ENCODE measurements at regions not wholly inside any gene's neighbourhood (a gene's known extent, or its start where the extent isn't known, plus 50 kb on each side); places are given as distances from the start of the nearest gene placed in this dataset.

DNA sequence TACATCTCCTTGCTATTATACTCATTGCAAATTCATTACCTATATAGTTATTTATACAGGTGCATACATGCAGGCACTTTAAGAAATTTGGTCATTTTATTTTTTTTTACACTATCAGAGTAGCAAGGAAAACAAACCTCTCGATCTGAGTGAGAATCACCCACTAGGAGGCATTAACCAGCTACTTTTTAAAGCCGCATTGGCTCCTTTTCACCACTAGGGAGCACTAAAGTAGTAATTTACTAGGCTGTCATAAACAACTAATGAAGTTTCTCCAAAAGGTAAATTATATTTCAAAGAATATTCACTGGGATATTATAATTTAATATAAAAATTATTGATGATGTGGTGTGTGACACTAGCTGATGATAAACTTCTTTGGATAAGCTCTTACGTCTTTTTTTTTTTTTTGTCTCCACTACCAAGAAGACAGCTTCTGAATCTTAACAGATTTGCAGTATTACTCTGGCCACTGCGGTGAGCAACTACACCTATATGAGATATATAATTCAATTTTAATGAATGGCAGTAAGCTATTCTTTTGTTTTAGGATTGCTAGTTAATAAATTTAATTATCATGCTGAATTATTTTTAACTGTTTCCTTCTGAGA lies 101.9 kb downstream of the NOL4 start:
- TF ChIP-seq, protein P1, sequence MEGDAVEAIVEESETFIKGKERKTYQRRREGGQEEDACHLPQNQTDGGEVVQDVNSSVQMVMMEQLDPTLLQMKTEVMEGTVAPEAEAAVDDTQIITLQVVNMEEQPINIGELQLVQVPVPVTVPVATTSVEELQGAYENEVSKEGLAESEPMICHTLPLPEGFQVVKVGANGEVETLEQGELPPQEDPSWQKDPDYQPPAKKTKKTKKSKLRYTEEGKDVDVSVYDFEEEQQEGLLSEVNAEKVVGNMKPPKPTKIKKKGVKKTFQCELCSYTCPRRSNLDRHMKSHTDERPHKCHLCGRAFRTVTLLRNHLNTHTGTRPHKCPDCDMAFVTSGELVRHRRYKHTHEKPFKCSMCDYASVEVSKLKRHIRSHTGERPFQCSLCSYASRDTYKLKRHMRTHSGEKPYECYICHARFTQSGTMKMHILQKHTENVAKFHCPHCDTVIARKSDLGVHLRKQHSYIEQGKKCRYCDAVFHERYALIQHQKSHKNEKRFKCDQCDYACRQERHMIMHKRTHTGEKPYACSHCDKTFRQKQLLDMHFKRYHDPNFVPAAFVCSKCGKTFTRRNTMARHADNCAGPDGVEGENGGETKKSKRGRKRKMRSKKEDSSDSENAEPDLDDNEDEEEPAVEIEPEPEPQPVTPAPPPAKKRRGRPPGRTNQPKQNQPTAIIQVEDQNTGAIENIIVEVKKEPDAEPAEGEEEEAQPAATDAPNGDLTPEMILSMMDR (conservative IDR thresholded peaks at IDR 0.05; ENCODE audit: low read depth, low read length) = peak; percentile 86
- no peak overlapping the region for H3K4me3 ChIP-seq (ENCODE audit: low read depth, low read length)
- DNase-seq (ENCODE audit: low read depth) = peak; percentile 68

DNA sequence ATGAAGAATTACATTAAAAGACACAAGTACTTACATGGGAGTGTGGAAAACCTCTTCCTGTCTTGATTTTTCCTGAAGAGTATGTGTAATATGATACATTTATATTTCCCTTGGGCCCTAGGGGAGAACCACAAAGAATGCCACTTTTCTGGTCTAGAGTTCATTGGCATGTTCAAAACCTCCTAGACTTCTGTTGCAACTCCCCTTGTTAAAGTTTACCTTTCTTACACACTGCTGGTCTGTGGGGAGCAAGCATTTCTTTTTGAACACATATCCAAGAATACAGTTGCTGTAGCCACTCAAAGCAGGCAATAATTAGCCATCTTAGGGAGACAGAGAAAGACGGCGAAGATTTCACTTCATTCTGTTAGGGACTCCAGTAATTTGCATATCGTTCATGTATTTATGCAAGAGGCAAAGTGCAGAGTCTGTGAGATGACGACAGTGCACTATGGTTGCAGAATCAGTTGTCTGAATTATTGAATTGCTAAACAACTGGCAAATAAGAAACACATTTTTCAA lies 103.5 kb downstream of the NOL4 start:
- no peak overlapping the region for H3K4me3 ChIP-seq (ENCODE audit: low read depth, low read length)
- TF ChIP-seq, protein P1 (conservative IDR thresholded peaks at IDR 0.05; ENCODE audit: low read depth, low read length) = no peak
- peak; percentile 72 for DNase-seq (ENCODE audit: low read depth)

DNA sequence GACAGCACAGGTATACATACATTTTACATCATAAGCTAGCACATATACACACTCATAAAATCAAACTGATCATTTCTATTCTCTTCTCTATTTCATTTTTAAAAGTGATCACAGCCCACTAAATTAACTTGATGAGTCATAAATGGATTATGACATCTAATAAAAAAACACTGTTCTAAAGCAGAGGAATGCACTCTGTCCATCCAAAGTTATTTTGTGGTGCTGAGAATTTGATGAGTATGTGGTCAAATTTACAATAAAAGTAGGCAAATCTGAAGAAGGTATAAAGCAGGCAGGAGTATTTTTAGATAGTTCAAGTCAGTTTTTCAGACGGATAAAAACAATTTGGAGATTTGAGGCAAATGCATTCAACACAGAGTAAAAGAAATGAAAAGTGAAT lies 104.4 kb downstream of the NOL4 start:
- no peak overlapping the region for H3K4me3 ChIP-seq (ENCODE audit: low read depth, low read length)
- peak; percentile 23 for DNase-seq (ENCODE audit: low read depth)
- TF ChIP-seq, protein P1 (conservative IDR thresholded peaks at IDR 0.05; ENCODE audit: low read depth, low read length) = no peak

DNA sequence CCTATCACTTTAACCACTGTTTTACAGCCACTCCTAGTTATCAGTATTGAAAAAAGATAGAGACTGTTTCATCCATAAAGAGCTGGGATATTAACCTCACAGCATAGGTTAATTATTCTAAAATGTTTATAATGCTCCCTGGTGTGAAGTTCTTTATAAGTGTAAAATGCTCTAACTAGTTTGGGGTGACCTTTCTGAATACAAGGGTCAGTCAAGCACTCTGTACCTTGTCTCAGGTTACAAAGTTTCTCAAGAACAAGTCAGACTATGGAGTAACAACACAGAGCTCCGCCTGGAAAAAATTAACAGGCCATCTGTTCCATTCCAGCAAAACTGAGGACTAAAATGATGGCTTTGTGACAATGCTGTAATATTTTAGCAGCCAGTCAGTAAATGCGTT lies 107.4 kb downstream of the NOL4 start:
- DNase-seq (ENCODE audit: low read depth) = no peak
- H3K4me3 ChIP-seq (ENCODE audit: low read depth, low read length) = no peak overlapping the region
- TF ChIP-seq, protein P1 (conservative IDR thresholded peaks at IDR 0.05; ENCODE audit: low read depth, low read length) = no peak

DNA sequence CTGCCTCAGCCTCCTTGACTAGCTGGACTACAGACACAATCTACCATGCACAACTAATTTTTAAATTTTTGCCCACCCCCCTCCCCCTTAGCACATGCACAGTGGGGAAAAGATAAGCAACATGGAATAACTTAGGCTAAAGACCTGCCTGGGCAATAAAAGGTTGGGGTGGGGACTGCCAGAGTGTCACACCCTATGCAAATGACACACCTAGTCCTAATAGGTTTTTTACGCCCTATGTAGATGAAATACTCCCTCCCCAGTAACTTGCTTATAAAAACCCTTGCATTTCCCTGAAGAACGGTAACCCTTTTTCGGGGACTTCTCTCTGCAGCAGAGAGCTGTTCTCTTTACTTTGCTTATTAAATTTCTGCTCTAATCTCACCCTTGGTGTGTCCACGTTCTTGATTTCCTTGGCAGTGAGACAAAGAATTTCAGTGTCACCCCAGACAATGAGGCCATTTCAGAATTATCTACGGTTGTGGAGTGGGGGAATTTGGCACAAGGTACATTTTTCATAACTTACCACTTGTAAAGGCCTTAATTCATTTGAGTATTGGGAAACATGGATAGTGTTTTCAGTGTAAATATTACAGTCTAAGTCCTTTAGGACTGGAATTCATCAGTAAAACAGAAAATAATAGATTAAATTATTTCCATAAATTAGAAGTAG lies 109.2 kb downstream of the NOL4 start:
- DNase-seq (ENCODE audit: low read depth) = peak; percentile 15
- TF ChIP-seq, protein P1 (conservative IDR thresholded peaks at IDR 0.05; ENCODE audit: low read depth, low read length) = no peak

DNA sequence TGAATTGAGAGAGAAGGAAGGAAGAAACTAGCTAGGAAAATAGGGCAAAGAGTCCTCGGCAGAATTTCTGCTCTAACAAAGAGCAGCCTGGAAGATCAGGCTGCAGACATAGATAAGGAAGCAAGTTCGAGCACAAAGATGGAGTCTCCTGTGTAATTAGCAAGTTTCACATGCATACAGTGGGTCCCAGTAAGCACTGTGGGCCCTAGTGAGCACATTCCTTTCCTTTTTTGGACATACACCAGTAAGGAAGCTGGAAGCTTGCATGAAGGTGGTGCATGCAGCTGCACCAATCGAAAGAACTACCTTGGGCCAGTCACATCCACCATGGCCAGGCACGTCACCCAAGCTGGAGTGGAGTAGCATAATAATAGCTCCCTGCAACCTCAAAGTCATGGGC lies 109.7 kb downstream of the NOL4 start:
- H3K4me3 ChIP-seq (ENCODE audit: low read depth, low read length) = no peak overlapping the region
- TF ChIP-seq, protein P1 (conservative IDR thresholded peaks at IDR 0.05; ENCODE audit: low read depth, low read length) = no peak
- no peak for DNase-seq (ENCODE audit: low read depth)

More for the DNA sequence above, 109.2 kb downstream of the NOL4 start:
- no peak overlapping the region for H3K4me3 ChIP-seq (ENCODE audit: low read depth, low read length)
